ENCODE measurements at regions not wholly inside any gene's neighbourhood (a gene's known extent, or its start where the extent isn't known, plus 50 kb on each side); places are given as distances from the start of the nearest gene placed in this dataset.
"Not testable (repeated sequence)": the region's sequence is repeated elsewhere in the genome, so short reads cannot be mapped to it uniquely, and the experiment has no call there.

DNA sequence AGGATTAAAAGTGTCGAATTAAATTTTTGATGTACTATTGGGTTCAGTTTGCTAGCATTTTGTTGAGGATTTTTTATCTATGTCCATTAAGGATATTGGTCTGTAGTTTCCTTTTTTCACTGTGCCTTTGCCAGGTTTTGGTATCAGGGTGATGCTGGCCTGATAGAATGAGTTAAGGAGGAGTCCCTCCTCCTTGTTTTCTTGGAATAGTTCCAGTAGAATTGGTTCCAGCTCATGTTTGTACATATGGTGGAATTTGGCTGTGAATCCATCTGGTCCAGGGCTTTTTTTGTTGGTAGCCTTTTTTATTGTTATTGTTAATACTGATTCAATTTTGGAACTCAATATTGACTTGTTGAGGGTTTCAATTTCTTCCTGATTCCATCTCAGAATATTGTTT is 141.8 kb downstream of the SIM1 start:
- DNase-seq: no peak

DNA sequence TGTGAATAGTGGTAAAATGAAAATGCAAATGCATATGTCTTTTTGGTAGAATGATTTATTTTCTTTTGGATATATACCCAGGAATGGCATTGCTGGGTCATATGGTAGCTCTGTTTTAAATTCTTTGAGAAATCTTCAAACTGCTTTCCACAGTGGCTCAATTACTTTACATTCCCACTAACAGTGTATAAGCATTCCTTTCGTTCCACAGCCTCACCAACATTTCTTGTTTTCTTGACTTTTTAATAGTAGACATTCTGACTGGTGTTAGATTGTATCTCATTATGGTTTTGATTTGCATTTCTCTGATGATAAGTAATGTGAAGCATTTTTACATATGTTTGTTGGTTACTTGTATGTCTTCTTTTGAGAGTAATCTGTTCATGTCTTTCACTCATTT is 144.0 kb downstream of the SIM1 start:
- no peak for DNase-seq

DNA sequence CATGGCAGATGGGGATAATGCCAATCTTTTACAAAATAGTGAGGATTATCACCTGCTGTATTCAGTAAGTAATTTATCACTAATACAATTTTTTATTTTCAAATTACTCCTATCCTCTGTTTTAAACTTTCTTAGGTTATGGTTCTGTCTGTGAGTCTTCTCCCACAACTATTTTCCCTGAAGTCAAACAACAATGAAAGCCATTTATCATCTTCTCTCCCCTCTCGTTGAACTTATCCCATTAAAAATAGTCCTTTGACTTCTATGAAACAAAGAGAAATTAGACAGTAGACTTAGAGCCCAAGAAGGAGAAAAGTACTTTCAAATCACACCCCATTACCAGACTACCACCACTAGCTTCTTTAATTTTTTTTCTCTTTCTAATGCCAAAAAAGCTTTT is 147.7 kb downstream of the SIM1 start:
- DNase-seq: no peak

DNA sequence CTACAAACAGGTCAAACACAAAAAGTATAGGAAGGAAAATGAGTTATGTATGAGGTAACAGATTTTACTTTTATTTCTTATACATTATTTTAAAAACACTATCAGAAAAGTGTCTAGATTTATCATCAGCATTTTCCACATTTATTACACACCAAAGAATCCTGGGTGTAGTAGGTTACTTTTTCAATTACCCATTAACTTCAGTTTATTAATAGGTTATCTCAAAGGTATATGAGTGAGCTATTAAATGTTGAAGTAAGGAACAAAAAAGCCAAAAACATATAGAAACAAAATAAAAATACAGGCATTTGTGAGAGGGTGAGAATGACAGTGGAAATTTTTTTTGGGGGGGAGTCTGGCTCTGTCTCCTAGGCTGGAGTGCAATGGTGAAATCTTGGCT is 150.5 kb downstream of the SIM1 start:
- no peak for DNase-seq

DNA sequence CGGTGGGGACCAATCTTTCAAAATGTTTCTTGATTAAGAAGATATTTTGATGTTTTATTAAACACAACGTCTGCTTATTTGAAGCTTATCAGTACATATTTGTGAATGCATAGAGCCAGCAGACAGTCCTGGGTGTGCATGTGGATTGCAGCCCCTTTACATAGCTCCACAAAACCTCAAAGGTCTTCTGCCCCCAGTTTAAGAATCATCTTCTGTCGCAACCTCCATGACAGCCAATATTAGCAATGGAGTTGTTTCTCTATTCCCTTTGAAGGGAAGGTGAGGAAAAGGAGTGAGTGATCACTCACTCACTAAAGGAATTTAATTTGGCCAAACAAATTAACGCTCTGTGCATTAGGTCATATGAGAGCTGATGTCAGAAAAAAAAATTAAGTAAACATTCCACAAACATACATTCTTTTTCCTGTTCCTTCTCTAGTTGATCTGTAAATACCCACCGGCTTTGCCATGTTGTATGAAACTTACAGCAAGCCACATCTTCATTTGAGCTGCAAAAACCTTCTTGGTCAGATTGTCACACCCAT is 152.9 kb downstream of the SIM1 start:
- DNase-seq: no peak

DNA sequence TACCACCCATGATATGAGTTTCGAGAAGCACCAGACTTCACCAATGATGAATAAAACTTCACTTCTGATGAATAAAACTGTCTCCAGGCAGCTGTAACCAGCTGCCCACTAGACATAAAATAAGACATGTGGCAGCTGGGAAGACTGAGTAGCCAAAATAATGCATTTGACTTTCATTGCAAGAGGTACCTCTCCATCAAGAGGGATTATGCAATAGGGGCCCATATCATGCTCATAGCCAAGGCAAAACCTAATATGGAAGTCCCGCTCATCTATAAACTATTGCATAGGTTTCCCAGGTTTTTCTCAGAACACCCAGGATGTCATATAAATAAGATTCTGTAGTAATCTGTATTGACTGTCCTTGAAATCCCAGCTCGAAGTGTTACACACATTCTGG is 155.5 kb downstream of the SIM1 start:
- no peak for DNase-seq

DNA sequence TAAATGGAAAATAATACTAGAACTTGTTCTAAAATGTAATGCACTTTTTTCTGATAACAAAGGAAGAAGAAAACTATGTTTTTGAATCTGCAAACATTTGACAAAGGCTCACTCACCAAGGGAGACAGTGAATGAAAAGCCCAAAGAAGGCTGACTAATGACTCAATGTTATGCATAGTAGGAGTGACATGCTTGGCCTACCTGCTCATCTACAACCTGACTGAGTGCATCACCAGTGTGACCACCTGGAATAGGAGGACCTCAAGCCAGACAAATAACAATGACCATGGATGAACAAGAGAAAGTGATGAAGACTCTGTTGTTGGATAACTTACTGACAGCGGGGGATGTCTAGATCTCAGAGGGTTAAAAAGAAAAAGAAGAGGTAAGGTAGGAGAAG is 157.2 kb downstream of the SIM1 start:
- DNase-seq: no peak

DNA sequence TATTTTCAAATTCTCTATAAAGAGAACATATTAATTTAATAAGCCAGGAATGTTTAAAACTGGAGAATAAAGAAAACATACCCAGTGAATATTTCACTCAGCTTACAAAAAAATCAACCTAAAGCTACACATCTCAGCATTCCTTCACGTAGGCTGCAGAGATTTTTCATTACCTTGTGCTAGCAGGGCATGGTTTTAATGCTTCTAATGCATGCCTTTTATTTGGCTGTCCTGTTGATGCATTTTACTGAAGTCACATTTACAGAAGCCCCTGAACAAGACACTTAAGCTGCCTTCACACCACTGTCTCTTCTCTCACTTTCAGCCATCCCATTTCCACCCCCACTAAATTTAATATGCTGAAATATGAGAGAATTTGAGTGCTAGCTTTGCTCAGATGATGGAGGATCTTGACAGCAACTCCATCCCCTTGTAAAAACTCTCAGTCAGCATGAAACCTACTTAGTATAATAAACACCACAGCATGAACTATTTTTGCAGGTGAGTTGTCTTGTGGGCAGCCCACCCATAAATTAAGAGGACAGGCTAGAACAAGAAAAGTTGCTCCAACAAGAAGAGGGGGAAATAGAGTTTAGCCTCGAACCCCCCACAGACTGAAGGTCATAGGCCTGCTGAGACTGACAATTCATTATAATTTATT is 159.4 kb downstream of the SIM1 start:
- DNase-seq: no peak

DNA sequence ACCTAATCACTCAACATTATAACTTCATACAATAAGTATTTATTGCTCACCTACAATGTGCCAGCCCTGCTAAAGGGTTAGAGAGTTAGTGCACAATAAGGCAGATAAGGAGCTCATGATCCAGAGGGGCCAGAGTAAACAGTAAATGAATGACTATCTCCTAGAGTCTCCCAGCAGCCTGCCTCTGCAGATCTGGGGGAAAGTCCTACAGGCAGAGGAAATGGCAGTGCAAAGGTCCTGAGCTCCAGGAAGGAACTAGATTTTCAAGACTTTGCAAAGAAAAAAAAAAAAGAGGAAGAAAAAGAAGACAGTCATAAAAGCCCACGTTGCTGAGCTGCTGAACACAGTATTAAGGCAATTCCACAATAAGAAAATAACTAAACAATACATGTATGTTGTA is 160.1 kb downstream of the SIM1 start:
- no peak for DNase-seq

DNA sequence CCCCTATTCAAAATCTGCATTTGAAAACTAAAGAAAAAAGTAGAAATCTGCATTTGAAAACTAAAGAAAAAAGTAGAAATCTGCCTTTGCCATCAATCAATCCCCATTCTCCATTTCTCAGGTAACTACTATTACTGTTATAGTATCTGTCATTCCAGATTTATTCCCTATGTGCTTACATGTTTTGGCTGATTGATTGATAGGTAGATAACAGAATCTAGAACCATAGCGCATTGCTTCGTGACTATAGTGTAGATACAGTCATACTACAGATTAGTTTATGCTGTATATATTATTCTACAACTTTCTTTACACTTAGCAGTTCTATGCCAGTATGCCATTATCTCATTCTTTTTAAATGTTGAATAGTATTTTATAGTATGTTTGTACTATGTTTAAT is 163.0 kb downstream of the SIM1 start:
- no peak for DNase-seq

DNA sequence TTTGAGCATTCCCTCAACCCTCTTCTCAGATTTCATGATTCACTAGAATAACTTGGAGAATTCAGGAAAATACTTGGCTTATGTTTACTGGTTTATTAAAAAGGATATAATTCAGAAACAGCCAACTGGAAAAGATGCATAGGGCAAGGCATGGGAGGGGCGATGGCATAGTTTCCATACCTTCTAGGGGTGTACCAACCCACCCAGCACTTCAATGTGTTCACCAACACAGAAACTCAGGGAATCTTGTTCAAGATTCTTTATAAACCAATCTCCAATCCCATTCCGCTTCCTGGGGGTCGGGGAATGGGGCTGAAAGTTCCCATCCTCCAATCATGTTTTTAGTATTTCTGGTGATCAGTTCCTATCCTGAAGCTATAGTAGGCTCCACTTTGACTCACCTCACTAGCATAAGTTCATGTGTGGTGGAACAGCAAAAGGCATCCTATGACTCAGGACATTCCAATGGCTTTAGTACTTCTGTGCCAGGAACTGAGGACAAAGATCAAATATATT is 164.4 kb downstream of the SIM1 start:
- no peak for DNase-seq

DNA sequence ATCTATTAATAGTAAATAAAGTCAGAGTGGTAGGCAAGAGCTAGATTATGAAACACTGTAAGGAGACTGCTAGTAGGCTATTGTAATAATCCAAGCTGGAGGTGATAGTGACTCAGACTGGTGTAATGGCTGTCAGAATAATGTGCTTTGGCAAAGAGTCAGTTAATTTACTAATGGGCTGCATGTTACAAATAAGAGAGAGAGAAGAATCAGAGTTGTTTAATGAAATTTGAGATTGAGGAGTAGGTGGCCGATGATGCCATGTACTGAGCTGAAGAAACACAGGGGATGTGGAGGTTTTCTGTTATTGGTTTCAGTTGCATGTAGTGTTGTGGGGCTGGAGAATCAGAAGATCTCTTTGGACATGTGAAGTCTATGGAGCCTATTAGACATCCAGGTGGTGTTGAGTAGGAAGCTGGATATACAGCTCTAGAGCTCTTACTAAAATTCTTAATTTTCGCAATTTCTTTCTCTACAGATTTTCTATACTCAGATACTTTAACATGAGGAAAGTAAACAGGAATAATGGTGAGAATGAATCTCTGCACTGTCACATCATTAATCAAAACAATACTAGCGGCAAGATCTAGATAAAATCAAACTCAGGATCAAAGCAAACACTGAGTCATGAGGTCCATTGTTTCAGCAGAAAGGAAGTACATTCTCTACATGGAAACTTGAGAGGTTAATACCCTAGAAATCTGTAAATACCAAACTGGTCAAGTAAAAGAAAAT is 167.7 kb downstream of the SIM1 start:
- no peak for DNase-seq

DNA sequence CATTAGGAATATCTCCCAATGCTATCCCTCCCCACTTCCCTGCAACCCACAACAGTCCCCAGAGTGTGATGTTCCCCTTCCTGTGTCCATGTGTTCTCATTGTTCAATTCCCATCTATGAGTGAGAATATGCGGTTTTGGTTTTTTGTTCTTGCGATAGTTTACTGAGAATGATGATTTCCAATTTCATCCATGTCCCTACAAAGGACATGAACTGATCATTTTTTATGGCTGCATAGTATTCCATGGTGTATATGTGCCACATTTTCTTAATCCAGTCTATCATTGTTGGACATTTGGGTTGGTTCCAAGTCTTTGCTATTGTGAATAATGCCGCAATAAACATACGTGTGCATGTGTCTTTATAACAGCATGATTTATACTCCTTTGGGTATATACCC is 169.5 kb downstream of the SIM1 start:
- DNase-seq: not testable (repeated sequence)

DNA sequence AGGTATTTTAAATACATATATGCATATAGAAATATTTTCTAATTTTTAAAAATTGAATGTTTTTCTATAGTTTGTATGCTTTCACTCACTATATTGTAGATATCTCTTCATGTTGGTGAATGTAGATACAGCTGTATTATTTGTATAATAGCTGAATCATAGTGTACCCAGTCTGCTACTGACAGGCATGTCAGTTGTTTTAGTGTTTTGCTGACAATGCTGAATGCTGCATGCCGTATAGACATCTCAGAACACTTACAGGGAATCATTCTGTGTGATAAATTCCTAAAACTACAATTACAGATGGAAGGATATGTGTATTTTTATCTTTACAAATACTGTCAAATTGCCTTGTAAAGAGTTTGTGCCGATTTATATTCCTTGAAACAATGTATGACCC is 175.4 kb downstream of the SIM1 start:
- DNase-seq: no peak

DNA sequence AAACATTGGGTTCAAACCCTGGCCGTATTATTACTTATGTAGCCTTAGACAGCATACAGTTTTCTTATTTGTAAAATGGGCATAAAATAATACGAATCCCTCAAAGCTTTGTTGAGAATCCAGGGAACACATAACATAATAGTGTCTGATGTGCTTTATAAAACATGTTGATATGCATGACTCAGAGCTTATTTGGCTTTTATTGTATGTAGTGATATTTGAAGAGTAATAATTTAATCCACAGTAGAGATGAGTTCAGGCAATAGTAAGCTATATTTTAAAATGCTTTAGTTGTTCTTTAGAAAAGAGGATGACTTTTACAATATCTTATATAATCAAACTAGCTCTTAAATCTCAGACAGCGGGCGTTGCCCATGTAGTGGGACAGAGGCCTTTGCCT is 176.4 kb downstream of the SIM1 start:
- DNase-seq: no peak

DNA sequence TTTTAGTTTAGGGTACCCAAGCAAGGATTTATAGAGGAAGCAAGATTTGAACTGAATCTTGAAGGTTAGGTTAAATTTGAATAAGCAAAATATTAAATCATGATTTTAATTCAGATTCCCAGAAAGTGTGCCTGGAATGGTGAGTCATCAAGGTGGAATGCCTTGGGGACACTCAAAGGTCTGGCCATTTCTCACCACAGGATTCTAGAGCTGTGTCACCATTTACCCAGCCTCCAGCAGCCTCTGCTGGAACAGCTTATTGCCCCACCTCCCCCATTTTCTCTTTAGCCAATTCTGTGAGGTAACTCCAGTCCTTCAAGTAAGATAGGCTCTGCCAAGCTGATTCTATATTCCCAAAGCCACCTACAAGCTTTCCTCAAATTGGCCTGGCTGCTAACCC is 181.4 kb downstream of the SIM1 start:
- DNase-seq: no peak

DNA sequence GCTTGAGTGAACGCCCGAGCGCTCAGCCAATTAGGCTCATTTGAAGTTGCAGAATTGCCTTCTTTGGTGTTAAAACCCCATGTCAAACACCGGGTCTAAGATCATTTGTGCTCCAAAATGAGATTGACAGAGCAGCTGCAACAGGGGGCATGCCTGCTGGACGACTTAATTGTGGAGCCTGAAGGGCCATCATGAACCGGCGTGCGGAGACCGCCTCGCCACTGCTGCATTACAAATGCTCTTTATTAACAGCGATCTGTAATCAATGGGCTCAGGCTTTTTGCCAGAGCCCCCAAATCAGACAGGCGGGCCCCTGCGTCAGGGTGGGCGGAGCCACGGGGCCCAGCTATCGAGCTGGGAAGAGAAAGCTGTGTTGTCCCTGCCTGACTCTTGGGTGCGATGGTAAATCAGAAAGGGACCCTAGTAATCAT is 183.2 kb downstream of the SIM1 start:
- DNase-seq: no peak

DNA sequence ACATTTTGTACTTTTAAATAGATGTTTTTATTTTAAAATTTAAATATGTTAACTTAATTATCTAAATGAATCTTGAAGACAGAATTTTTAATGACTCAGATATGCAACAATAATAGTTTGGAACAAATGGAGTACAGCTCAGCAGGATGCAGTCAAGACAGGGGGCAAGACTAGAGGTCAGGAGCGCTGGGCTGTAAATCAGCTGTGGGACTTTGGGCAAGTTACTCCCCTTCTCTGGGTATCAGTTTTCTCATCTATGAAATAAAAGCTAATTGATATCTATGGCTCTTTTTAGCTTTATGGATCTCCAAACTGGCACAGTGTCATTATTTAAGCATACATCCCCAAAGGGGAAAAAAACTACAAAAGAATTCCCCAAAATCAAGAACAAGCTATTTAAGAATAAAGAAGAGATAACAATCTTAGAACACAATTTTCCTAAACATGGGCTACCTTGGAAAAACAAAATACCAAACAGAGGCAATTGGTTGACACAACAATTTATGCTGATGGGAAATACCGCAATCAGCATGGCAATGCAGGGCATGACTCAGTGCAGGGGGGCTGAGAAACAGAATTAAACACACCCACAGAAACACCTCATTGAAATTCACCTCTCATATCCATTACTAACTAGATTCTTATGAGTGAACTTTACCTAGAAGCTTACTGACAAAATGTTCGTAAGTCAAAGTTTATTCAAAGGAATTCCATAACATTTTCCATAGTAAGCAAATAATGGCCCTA is 188.2 kb downstream of the SIM1 start:
- no peak for DNase-seq

DNA sequence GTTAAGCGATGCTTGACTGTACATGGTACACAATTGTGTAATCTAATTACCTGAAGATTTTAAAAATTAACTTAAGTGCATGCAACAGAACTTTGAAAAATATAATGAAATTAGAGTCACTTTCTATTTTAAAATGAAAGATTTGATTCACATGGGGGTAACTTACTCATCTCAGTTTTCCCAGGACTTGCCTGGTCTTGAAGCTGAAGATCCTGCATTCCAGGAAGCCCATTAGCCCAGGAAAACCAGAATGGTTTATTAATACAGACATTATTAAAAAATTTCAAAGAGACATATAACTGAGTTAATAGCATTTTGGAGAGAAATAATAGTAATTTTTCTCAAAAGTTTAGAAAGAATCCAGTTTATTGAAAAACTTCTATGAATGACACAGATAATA is 190.6 kb downstream of the SIM1 start:
- DNase-seq: no peak

DNA sequence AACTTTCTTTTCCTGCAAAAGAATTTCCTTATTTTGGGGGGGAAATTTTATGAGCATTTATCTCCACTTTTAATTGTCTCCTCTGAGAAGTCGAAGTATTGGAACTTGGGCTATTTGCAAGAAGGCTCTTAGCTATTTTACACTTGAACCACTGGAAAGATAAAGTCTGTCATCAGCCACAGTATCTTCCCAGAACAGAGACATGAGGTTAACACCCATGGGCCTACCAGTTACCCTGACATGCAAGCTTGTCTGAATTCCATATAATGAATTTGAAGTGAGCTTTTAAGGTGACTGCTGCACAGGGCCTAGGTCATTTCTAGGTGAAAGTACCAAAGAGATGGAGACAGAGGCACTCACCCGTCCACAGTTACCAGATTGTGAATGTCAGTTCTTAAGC is 193.1 kb downstream of the SIM1 start:
- DNase-seq: no peak

DNA sequence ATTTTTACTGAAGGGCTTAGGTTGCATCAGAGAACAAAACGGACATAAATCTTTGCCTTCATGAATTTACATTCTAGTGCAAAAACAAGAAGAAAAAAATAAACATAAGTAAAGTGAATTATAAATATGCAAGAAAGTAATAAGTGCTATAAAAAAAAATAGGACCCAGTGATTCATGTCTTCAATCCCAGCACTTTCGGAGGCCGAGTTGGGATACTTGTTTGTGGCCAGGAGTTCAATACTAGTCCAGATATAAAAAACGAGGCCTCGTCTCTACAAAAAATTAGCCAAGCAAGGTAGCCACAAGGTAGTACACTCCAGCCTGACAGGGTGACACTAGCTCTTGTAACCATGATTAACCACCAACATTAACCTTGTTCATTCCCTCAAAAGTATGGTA is 193.5 kb downstream of the SIM1 start:
- DNase-seq: no peak

DNA sequence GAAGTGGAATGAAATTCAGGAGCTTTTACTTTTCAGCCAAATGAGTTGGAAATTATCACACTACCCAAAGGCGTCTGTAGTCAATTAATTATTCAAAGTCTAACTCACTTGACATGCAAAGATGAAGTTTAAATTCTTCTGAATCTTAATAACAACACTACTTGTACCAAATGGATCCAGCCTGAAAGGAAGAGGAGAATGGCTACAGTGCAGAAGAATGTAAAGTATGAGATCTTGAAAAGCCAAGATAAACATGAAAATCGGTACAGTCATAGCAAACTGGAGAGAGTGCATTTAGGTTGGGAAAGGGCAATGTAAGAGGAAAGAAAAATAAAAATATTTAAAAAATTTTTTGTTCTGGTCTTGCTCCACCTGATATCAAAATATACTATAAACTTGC is 195.5 kb downstream of the SIM1 start:
- no peak for DNase-seq

DNA sequence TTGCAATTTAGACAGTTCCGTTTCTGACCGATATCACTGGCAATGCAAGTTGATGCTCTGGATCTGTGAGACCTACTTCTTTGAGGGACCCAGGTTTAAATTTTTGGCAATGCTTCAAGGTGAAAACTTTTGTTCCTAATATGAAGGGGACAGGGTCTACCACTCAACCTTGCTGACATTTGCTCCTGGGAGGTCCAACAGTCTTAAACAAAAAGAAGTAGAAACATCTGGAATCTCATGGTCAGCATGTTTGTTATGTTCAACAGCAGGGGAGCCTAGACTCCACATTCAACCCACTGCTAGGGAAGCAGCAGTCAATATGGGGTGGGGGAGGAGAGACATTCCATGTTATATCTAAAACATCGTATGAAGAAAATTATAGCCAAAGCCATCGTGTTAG is 196.4 kb downstream of the SIM1 start:
- DNase-seq: no peak

DNA sequence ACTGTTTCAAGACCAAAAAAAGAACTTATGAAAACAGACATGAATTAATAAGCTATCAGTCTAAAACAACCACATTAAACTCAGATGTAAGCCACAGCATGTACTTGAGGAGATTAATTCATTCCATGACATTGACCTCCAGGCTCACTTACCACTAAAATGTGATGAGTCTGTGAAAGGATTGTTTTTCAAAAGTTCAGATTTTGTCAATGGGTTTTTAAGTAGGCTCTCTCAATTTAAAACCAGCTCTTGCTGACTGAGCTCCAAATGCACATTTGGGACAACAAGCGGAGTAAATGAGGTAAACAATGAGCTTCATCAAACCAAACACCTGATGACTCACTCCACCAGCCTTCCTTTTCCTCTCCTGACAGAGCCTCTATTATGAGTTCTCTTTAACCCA is 197.0 kb downstream of the SIM1 start:
- no peak for DNase-seq
